IPS DF 6.9 (cell line): ENCODE measurements at regions not wholly inside any gene's neighbourhood (a gene's known extent, or its start where the extent isn't known, plus 50 kb on each side); places are given as distances from the start of the nearest gene placed in this dataset.
"Not testable (repeated sequence)": the region's sequence is repeated elsewhere in the genome, so short reads cannot be mapped to it uniquely, and the experiment has no call there.

Experiments
- DNase-seq: peaks from one replicate; pipeline ENCODE4 v3.0.0-alpha.2; 2013; ENCODE audit warnings: low read depth, low spot score
- H3K27ac ChIP-seq: one replicate; pipeline ENCODE4 v1.5.1; 2013; ENCODE audit warnings: low read length, control low read depth
- H3K27me3 ChIP-seq: 2 replicates; pipeline ENCODE4 v1.6.1; 2013; ENCODE audit warnings: mild to moderate bottlenecking, low read length; ENCODE audit not compliant: control insufficient read depth, insufficient read depth
- H3K36me3 ChIP-seq: 2 replicates; pipeline ENCODE4 v1.6.1; 2013; ENCODE audit warnings: low read length; ENCODE audit not compliant: control insufficient read depth, insufficient read depth
- H3K4me1 ChIP-seq: 2 replicates; pipeline ENCODE4 v1.6.1; 2013; ENCODE audit warnings: low read length; ENCODE audit not compliant: control insufficient read depth, insufficient read depth
- H3K4me3 ChIP-seq: 2 replicates; pipeline ENCODE4 v1.5.1; 2013; ENCODE audit warnings: mild to moderate bottlenecking, low read length
- H3K9me3 ChIP-seq: 2 replicates; pipeline ENCODE4 v1.6.1; 2013; ENCODE audit warnings: low read length, inconsistent platforms; ENCODE audit not compliant: control insufficient read depth, insufficient read depth
- WGBS: extraction: QIAGEN DNeasy Blood & Tissue Kit; methylation state at CpG from one replicate; pipeline ENCODE4 v1.1.7; 2013; ENCODE audit warnings: mixed read lengths, missing lambda C conversion rate; ENCODE audit not compliant: insufficient read length, insufficient coverage; 5-methylcytosine and 5-hydroxymethylcytosine counted together

DNA sequence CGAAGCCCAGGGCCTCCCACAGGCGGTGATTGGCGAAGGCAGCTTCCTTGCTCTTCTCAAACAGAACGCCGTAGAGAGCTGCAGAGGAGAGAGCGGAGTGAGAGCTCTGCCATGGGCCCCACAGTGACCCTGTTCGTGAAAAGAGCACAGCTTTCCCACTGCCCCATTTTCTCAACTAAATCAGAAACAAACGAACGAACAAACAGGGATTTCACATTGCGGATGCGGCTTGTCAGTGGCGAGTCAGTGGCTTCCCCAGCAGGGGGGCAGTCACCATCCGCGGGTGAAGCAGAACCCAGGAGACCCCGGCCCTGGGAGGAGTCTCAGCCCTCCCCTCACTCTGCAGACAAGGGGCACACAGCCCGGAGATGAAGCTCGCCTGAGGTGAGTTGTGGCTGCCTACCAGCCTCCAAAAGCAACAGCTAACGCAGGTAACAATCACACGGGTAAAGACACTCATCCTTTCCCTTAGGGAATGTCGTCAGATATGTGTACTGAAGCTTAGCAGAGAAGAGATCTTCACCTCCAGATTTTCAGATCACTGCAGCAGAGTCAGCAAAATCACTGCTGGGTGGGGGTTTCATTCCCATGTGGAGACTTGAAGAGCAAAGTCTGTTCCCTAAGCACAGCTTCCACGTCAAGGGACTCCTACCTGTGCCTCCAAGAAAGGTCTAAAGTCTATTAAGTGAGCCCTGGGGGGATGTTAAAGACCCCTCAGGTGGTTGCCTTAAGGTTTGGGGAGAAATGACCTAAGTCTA is 51.2 kb upstream of the GPR31 start:
- no peak for DNase-seq
- WGBS = no CpG with 5 or more reads among the region's 21 CpGs
- Histone ChIP-seq H3K27ac (no peak overlapping the region), H3K36me3 (no peaks in the 10 kb centered on the region), H3K4me1 (no peaks in the 10 kb centered on the region), H3K4me3 (no peak overlapping the region), H3K27me3 (no peaks in the 10 kb centered on the region), H3K9me3 (no peaks in the 10 kb centered on the region)

GRCh38 chr6:167209577-167209975 is 51.8 kb upstream of the GPR31 start:
- no CpG with 5 or more reads among the region's 9 CpGs for WGBS
- H3K27me3 ChIP-seq = no peaks in the 10 kb centered on the region

DNA sequence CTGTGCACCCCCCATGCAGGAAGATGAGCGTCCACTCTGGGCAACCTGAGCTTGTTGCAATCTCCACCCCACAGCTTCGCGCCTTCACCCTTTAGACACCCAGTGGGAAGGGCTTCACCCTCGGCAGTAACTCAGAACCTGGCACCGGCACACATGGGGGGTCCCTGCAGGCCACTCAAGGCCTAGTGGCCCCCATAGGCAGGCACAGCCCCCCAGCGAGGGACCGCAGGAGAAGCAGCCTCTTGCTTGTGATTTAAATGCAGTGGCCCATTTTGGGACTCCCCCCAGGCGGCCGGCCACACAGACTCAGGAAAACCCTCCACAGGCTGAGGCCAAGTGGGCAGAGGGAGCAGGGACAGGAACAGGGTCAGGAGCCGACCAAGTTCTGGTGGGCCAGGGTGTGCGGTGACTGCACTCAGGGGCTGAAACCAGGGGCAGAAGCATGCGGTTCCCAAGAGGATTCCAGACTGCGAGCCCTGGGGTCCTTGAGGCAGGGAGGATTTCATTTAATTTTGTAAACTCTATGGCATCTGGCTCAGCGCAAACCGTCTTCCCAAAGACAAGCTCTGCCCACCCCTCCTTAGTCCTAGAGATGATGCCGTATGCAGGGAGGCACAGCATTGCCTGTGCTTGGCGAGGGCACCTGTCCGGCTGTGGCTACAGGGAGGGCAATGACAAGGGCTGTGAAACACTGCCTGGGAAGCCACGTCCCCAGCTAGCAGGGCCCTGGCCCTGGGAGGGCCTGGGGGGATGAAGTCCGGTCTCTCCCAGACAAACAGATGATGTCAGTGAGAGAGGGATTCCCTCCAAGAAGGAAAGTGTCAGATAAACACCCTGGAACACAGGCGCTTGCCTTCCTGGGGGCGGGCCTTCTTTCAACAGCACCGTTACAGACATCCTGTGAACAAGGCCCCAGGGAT is 52.9 kb upstream of the GPR31 start:
- Histone ChIP-seq H3K4me1 (no peaks in the 10 kb centered on the region), H3K4me3 (no peak overlapping the region), H3K9me3 (no peaks in the 10 kb centered on the region), H3K27me3 (no peaks in the 10 kb centered on the region), H3K36me3 (no peaks in the 10 kb centered on the region), H3K27ac (no peak overlapping the region)
- DNase-seq = no peak
- no CpG with 5 or more reads among the region's 23 CpGs for WGBS

More at GRCh38 chr6:167209577-167209975, 51.8 kb upstream of the GPR31 start:
- Histone ChIP-seq H3K36me3 (no peaks in the 10 kb centered on the region), H3K4me3 (no peak overlapping the region), H3K27ac (no peak overlapping the region), H3K4me1 (no peaks in the 10 kb centered on the region), H3K9me3 (no peaks in the 10 kb centered on the region)
- DNase-seq = no peak

DNA sequence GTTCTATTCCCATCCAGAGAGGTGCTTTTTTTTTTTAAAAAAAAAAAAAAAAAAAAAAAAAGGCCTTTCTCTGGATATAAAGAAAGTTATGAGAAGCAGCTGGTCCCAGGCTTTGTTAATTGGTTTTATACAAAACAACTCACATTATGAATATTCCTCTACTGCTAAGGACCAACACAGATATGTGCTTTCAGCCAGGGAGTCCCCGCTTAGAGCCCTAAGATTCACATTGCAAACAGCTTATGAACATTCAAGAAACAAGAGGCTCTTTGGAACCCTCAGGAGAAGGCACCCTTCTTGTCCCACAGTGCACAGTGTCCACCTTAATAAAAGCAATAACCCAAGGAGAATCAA is 53.5 kb upstream of the GPR31 start:
- no peak for DNase-seq
- Histone ChIP-seq H3K9me3 (no peaks in the 10 kb centered on the region), H3K4me3 (no peak overlapping the region), H3K27me3 (no peaks in the 10 kb centered on the region), H3K4me1 (no peaks in the 10 kb centered on the region), H3K27ac (no peak overlapping the region), H3K36me3 (no peaks in the 10 kb centered on the region)
- no CpG with 5 or more reads among the region's 1 CpG for WGBS

DNA sequence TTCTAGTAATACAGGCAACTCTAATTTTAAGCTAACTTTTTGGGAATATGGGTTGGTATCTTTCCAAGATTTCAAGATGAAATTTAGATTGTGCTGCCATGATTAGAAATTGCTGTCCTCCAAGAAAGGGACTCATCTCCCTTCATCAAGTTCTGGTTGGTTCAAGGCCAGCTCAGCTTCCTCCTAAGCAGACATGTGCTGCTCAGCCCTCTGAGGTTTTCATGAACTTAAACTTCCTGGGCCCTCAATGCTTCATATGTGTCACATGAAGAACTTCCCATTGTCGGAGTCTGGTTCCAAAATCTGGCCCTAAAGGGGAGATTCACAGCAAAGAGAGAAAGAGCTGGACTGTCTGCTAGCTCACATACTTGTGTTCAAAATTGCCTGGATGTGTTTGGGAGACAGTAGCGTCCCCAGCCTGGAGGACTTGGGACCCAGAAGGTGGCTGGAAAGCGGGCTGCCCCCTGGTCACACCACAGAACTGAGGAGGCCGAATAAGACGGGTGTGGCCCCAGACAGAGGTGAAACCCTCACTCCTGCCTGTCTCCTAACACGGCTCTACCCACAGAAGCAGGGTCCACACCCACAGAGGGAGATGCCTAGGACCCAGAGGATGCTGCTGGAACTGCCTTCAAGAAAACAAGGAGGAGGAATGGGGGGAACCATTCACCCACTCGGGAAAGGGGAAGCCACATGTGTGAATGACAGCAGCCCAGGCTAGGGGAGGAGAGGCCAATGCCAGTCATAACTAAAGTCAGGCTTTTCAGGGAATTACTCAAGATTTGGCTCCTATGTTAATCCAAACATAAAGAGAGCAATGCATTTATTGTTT is 54.3 kb upstream of the GPR31 start:
- no peak overlapping the region for H3K4me3 ChIP-seq
- H3K4me1 ChIP-seq = no peaks in the 10 kb centered on the region
- no peaks in the 10 kb centered on the region for H3K27me3 ChIP-seq
- WGBS = no CpG with 5 or more reads among the region's 7 CpGs
- H3K27ac ChIP-seq = no peak overlapping the region
- no peaks in the 10 kb centered on the region for H3K36me3 ChIP-seq
- DNase-seq = no peak
- no peaks in the 10 kb centered on the region for H3K9me3 ChIP-seq

DNA sequence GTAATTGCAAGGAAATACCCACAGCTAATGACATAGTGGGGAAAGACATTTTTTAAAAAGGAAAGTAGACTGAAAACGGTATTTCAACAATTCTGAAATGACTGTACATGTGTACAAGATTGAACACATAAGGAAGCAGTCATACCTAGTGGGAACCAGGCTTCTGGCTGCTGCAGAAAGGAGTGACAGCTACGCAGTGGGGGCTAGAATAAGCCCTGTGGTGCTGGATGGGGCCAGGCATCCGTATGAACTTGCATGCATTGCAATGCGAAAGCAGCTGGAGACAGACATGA is 54.9 kb upstream of the GPR31 start:
- no peaks in the 10 kb centered on the region for H3K4me1 ChIP-seq
- H3K27me3 ChIP-seq = no peaks in the 10 kb centered on the region
- WGBS = no CpG with 5 or more reads among the region's 4 CpGs
- H3K27ac ChIP-seq = no peak overlapping the region
- H3K9me3 ChIP-seq = no peaks in the 10 kb centered on the region
- no peaks in the 10 kb centered on the region for H3K36me3 ChIP-seq
- H3K4me3 ChIP-seq = no peak overlapping the region
- DNase-seq = no peak

GRCh38 chr6:167214206-167214605 is 56.4 kb upstream of the GPR31 start:
- no peaks in the 10 kb centered on the region for H3K4me1 ChIP-seq
- DNase-seq = no peak
- H3K36me3 ChIP-seq = no peaks in the 10 kb centered on the region
- no peak overlapping the region for H3K4me3 ChIP-seq
- WGBS = no CpG with 5 or more reads among the region's 10 CpGs
- no peak overlapping the region for H3K27ac ChIP-seq
- no peaks in the 10 kb centered on the region for H3K27me3 ChIP-seq
- H3K9me3 ChIP-seq = no peaks in the 10 kb centered on the region

DNA sequence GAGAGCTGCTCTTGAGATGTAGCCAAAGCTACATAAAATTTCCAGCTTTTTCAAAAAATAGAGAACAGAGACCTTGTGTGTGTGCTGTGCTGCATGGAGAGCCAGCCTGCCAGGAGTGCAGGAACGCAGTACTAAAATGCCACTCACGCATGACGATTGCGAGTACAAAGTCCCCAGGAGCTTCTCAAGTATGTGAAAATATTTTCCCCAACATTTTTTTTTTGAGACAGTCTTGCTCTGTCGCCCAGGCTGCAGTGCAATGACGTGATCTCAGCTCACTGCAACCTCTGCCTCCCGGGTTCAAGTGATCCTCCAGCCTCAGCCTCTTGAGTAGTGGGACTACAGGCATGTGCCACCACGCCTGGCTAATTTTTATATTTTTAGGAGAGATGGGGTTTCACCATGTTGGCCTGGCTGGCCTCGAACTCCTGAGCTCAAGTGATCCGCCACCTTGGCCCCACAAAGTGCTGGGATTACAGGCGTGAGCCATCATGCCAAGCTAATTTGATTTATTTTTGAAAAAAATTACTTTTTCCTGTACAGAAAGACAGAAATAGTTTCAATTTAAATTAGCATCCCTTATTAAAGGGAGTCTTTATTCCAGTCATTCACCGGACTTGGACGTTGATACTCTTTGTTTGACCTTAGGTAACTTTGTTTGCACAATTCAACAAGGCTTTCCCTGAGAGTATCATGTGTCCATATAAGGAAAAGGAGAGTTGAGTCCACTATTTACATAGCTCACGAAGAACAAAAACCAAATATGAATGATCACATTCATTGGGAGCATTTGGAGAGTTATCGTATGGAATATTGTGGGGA is 57.9 kb upstream of the GPR31 start:
- H3K4me1 ChIP-seq, H3K9me3 ChIP-seq, H3K4me3 ChIP-seq, H3K27me3 ChIP-seq, H3K27ac ChIP-seq, H3K36me3 ChIP-seq, DNase-seq: not testable (repeated sequence)
- WGBS = no CpG with 5 or more reads among the region's 15 CpGs

DNA sequence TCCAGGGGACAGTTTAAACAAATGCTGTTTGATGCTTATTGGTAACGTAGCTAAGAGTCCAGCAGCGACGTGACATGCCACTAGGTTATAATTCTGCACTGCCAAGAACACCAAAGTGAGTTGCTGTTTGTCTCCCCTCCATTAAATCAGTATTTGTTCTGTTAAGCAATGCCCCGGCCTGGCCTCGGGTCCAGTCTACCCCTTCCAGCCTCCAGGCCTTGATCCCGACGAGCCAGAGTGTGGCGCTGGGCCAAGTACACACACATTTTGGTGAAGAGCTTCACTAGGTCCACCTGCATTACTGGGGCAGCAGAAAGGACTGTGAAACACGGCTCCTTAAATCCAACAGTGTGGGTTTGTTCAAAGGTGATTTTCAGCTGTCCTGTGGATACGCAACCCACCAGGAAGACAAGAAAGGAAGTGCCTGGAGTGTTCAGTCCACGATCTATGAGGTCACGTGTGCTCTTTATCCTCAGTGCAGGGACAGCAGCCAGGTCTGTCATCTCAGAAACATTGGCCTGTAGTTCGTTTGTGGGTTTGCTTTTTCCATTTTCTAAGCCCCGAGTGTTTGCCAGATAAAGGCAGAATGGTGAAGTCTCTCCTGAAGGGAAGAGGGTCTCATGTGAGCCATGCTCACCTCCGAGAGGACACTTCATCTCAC is 58.7 kb upstream of the GPR31 start:
- not testable (repeated sequence) for H3K4me3 ChIP-seq, H3K4me1 ChIP-seq, H3K9me3 ChIP-seq, DNase-seq, H3K27me3 ChIP-seq, H3K27ac ChIP-seq, H3K36me3 ChIP-seq
- no CpG with 5 or more reads among the region's 15 CpGs for whole genome bisulfite sequencing
